ENCODE measurements at regions not wholly inside any gene's neighbourhood (a gene's known extent, or its start where the extent isn't known, plus 50 kb on each side); places are given as distances from the start of the nearest gene placed in this dataset.

- TF ChIP-seq POLR2A (IDR thresholded peaks at IDR 0.05; ENCODE audit: low read length) (no peak), GATA1 (IDR thresholded peaks at IDR 0.05; ENCODE audit: low read depth, low read length) (no peak)
Observed at GRCh38 chr2:60045456-60045855, 508.0 kb downstream of the BCL11A start.
